ENCODE measurements at regions not wholly inside any gene's neighbourhood (a gene's known extent, or its start where the extent isn't known, plus 50 kb on each side); places are given as distances from the start of the nearest gene placed in this dataset.

- no peak for TF ChIP-seq CTCF (IDR thresholded peaks at IDR 0.05)
- TF ChIP-seq POLR2AphosphoS5 (IDR thresholded peaks at IDR 0.05), result no peak
Observed at GRCh38 chr3:5503136-5503535, 315.6 kb downstream of the EDEM1 start.
